ENCODE measurements at regions not wholly inside any gene's neighbourhood (a gene's known extent, or its start where the extent isn't known, plus 50 kb on each side); places are given as distances from the start of the nearest gene placed in this dataset.
"Not testable (repeated sequence)": the region's sequence is repeated elsewhere in the genome, so short reads cannot be mapped to it uniquely, and the experiment has no call there.

GRCh38 chr21:6428498-6429092, 4092.8 kb upstream of the TPTE start:
- BruUV-seq (replicated peaks); intact Hi-C loops (cut with micrococcal nuclease; ENCODE audit: unreplicated experiment); H3K27me3 Mint-ChIP-seq (ENCODE audit: unreplicated experiment); H3K4me1 Mint-ChIP-seq (ENCODE audit: low read depth, unreplicated experiment); H3K4me3 Mint-ChIP-seq (ENCODE audit: low read depth, unreplicated experiment); DNase-seq; H3K27ac Mint-ChIP-seq (ENCODE audit: unreplicated experiment); H3K36me3 Mint-ChIP-seq (ENCODE audit: insufficient read depth, unreplicated experiment); H3K9me3 Mint-ChIP-seq (ENCODE audit: low read depth, unreplicated experiment); CTCF ChIA-PET: not testable (repeated sequence)

DNA sequence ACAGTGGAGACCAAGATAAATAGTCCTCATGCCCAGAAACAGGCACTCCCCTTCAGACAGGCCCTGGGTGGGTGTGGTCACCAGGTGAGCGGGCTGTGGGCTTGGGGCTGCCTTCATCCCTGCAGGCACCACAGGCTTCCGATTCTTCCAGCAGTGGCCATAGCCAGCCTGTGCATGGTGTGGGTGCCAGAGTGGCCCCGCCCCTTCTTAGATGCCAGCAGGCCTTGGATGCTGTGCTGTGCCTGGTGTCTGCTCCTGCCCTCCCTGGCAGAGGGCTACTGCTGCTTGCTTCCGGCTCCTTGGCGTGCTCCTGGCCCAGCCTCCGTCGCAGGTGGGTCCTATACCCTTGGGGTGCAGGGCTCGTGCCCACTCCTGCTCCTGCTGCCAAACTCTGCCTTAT, 4091.5 kb upstream of the TPTE start:
- H3K27ac Mint-ChIP-seq (ENCODE audit: unreplicated experiment); H3K27me3 Mint-ChIP-seq (ENCODE audit: unreplicated experiment); BruUV-seq (replicated peaks); intact Hi-C loops (cut with micrococcal nuclease; ENCODE audit: unreplicated experiment); H3K36me3 Mint-ChIP-seq (ENCODE audit: insufficient read depth, unreplicated experiment); H3K9me3 Mint-ChIP-seq (ENCODE audit: low read depth, unreplicated experiment); H3K4me1 Mint-ChIP-seq (ENCODE audit: low read depth, unreplicated experiment); CTCF ChIA-PET; H3K4me3 Mint-ChIP-seq (ENCODE audit: low read depth, unreplicated experiment); DNase-seq: not testable (repeated sequence)

GRCh38 chr21:6433149-6433548, 4088.2 kb upstream of the TPTE start:
- intact Hi-C loops (cut with micrococcal nuclease; ENCODE audit: unreplicated experiment); H3K4me3 Mint-ChIP-seq (ENCODE audit: low read depth, unreplicated experiment); H3K4me1 Mint-ChIP-seq (ENCODE audit: low read depth, unreplicated experiment); H3K36me3 Mint-ChIP-seq (ENCODE audit: insufficient read depth, unreplicated experiment); CTCF ChIA-PET; H3K9me3 Mint-ChIP-seq (ENCODE audit: low read depth, unreplicated experiment); H3K27me3 Mint-ChIP-seq (ENCODE audit: unreplicated experiment); DNase-seq; H3K27ac Mint-ChIP-seq (ENCODE audit: unreplicated experiment); BruUV-seq (replicated peaks): not testable (repeated sequence)

GRCh38 chr21:6436205-6436604, 4085.2 kb upstream of the TPTE start:
- H3K9me3 Mint-ChIP-seq (ENCODE audit: low read depth, unreplicated experiment); H3K4me3 Mint-ChIP-seq (ENCODE audit: low read depth, unreplicated experiment); H3K4me1 Mint-ChIP-seq (ENCODE audit: low read depth, unreplicated experiment); H3K27ac Mint-ChIP-seq (ENCODE audit: unreplicated experiment); CTCF ChIA-PET; BruUV-seq (replicated peaks); DNase-seq; H3K36me3 Mint-ChIP-seq (ENCODE audit: insufficient read depth, unreplicated experiment); intact Hi-C loops (cut with micrococcal nuclease; ENCODE audit: unreplicated experiment); H3K27me3 Mint-ChIP-seq (ENCODE audit: unreplicated experiment): not testable (repeated sequence)

- DNase-seq; BruUV-seq (replicated peaks); CTCF ChIA-PET; intact Hi-C loops (cut with micrococcal nuclease; ENCODE audit: unreplicated experiment); H3K4me3 Mint-ChIP-seq (ENCODE audit: low read depth, unreplicated experiment); H3K27me3 Mint-ChIP-seq (ENCODE audit: unreplicated experiment); H3K27ac Mint-ChIP-seq (ENCODE audit: unreplicated experiment); H3K9me3 Mint-ChIP-seq (ENCODE audit: low read depth, unreplicated experiment); H3K36me3 Mint-ChIP-seq (ENCODE audit: insufficient read depth, unreplicated experiment); H3K4me1 Mint-ChIP-seq (ENCODE audit: low read depth, unreplicated experiment): not testable (repeated sequence)
These were observed 4084.2 kb upstream of the TPTE start for GRCh38 chr21:6436971-6437833.

DNA sequence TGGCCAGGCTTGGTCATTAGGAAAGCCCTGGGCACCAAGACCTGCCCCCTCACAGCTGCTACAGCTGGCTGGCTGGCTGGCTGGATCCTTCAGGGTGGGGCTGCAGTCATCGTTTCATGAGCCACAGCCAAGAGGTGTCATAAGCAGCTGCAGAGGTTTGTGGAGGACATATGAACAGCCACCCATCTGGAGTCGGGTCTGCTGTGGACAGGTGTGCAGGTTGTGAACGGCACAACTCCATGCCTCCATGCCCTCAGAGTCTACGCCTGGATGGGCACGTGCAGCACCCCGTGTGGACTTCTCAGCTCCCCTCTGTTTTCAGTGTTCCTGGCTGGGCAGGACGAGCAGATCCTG, 4083.6 kb upstream of the TPTE start:
- BruUV-seq (replicated peaks); H3K27me3 Mint-ChIP-seq (ENCODE audit: unreplicated experiment); H3K4me1 Mint-ChIP-seq (ENCODE audit: low read depth, unreplicated experiment); intact Hi-C loops (cut with micrococcal nuclease; ENCODE audit: unreplicated experiment); H3K9me3 Mint-ChIP-seq (ENCODE audit: low read depth, unreplicated experiment); CTCF ChIA-PET; H3K27ac Mint-ChIP-seq (ENCODE audit: unreplicated experiment); H3K36me3 Mint-ChIP-seq (ENCODE audit: insufficient read depth, unreplicated experiment); H3K4me3 Mint-ChIP-seq (ENCODE audit: low read depth, unreplicated experiment); DNase-seq: not testable (repeated sequence)

GRCh38 chr21:6439058-6439457, 4082.3 kb upstream of the TPTE start:
- CTCF ChIA-PET; DNase-seq; H3K4me1 Mint-ChIP-seq (ENCODE audit: low read depth, unreplicated experiment); BruUV-seq (replicated peaks); H3K27me3 Mint-ChIP-seq (ENCODE audit: unreplicated experiment); H3K36me3 Mint-ChIP-seq (ENCODE audit: insufficient read depth, unreplicated experiment); H3K27ac Mint-ChIP-seq (ENCODE audit: unreplicated experiment); H3K4me3 Mint-ChIP-seq (ENCODE audit: low read depth, unreplicated experiment); intact Hi-C loops (cut with micrococcal nuclease; ENCODE audit: unreplicated experiment); H3K9me3 Mint-ChIP-seq (ENCODE audit: low read depth, unreplicated experiment): not testable (repeated sequence)

DNA sequence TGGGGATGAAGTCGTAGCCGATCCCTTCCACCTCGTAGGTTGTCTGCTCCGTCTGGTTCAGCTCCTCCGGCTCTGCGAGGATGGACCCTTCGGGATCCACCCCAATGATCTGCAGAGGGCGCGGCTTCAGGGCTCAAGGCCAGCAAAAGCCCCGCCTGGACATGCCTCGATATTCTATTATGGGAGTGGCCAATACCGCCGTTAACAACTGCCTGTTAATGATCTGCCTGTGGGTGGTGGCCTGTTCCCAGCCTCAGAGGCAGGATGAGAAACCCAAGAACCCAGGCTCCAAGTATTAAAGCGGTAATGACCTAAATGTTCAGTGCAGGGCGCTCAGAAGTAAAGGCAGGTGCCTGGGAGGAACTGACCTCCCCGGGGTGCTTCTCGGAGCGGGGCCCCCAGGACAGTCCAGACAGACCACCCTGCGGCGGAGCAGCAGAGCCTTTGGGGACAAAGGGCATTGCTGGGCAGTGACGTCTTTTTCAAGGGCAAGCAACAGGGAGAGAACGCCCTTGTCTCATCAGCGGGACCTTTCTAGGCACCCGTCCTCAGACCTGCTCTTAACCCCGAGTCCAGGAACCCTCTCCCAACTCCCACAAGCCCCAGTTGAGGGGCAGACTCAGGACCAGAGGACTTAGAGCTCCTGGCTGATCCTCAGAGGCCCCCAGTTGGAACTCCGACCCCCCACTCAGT, 4066.6 kb upstream of the TPTE start:
- H3K4me1 Mint-ChIP-seq (ENCODE audit: low read depth, unreplicated experiment); H3K27me3 Mint-ChIP-seq (ENCODE audit: unreplicated experiment); CTCF ChIA-PET; intact Hi-C loops (cut with micrococcal nuclease; ENCODE audit: unreplicated experiment); BruUV-seq (replicated peaks); DNase-seq; H3K4me3 Mint-ChIP-seq (ENCODE audit: low read depth, unreplicated experiment); H3K36me3 Mint-ChIP-seq (ENCODE audit: insufficient read depth, unreplicated experiment); H3K27ac Mint-ChIP-seq (ENCODE audit: unreplicated experiment); H3K9me3 Mint-ChIP-seq (ENCODE audit: low read depth, unreplicated experiment): not testable (repeated sequence)

GRCh38 chr21:6456011-6456661, 4065.2 kb upstream of the TPTE start:
- H3K27ac Mint-ChIP-seq (ENCODE audit: unreplicated experiment); CTCF ChIA-PET; H3K9me3 Mint-ChIP-seq (ENCODE audit: low read depth, unreplicated experiment); H3K4me3 Mint-ChIP-seq (ENCODE audit: low read depth, unreplicated experiment); BruUV-seq (replicated peaks); H3K4me1 Mint-ChIP-seq (ENCODE audit: low read depth, unreplicated experiment); H3K27me3 Mint-ChIP-seq (ENCODE audit: unreplicated experiment); intact Hi-C loops (cut with micrococcal nuclease; ENCODE audit: unreplicated experiment); DNase-seq; H3K36me3 Mint-ChIP-seq (ENCODE audit: insufficient read depth, unreplicated experiment): not testable (repeated sequence)

- H3K9me3 Mint-ChIP-seq (ENCODE audit: low read depth, unreplicated experiment); intact Hi-C loops (cut with micrococcal nuclease; ENCODE audit: unreplicated experiment); H3K27ac Mint-ChIP-seq (ENCODE audit: unreplicated experiment); H3K4me1 Mint-ChIP-seq (ENCODE audit: low read depth, unreplicated experiment); DNase-seq; CTCF ChIA-PET; H3K27me3 Mint-ChIP-seq (ENCODE audit: unreplicated experiment); BruUV-seq (replicated peaks); H3K4me3 Mint-ChIP-seq (ENCODE audit: low read depth, unreplicated experiment); H3K36me3 Mint-ChIP-seq (ENCODE audit: insufficient read depth, unreplicated experiment): not testable (repeated sequence)
These were observed 4061.6 kb upstream of the TPTE start for GRCh38 chr21:6459761-6460160.

Data from Calu3 (cell line).